Brain microvascular endothelial cell (primary cell): ENCODE measurements at regions not wholly inside any gene's neighbourhood (a gene's known extent, or its start where the extent isn't known, plus 50 kb on each side); places are given as distances from the start of the nearest gene placed in this dataset.
"Not testable (repeated sequence)": the region's sequence is repeated elsewhere in the genome, so short reads cannot be mapped to it uniquely, and the experiment has no call there.

ENCODE experiments used
- DNase-seq: peaks from one replicate; pipeline ENCODE4 v3.0.0-alpha.2; 2020
- H3K27ac ChIP-seq: fragments of 250-450 bp; sonication (Bioruptor Pico); 2 replicates; pipeline ENCODE4 v1.5.1; 2020; ENCODE audit warnings: mild to moderate bottlenecking, moderate library complexity
- H3K27me3 ChIP-seq: fragments of 250-450 bp; sonication (Bioruptor Pico); replicated peaks from 2 replicates; pipeline ENCODE4 v1.5.1; 2020; ENCODE audit warnings: mild to moderate bottlenecking
- H3K36me3 ChIP-seq: fragments of 250-450 bp; sonication (Bioruptor Pico); replicated peaks from 2 replicates; pipeline ENCODE4 v1.5.1; 2020; ENCODE audit warnings: mild to moderate bottlenecking
- H3K4me3 ChIP-seq: 2 replicates; pipeline ENCODE4 v1.5.1; 2011; ENCODE audit warnings: low read depth, mild to moderate bottlenecking, control low read depth, low read length, moderate library complexity
- CTCF ChIP-seq: IDR thresholded peaks from 2 replicates; pipeline ENCODE4 v1.5.1; 2011; ENCODE audit warnings: low read depth, mild to moderate bottlenecking, moderate library complexity, low read length, control low read depth, inconsistent platforms; ENCODE audit errors: missing control alignments
- in situ Hi-C: cut with HindIII; loops from 2 replicates; pipeline ENCODE4 v1.10.0; 2017; ENCODE audit warnings: low sequenced_read_pairs, low pct_ligation_motif_present

DNA sequence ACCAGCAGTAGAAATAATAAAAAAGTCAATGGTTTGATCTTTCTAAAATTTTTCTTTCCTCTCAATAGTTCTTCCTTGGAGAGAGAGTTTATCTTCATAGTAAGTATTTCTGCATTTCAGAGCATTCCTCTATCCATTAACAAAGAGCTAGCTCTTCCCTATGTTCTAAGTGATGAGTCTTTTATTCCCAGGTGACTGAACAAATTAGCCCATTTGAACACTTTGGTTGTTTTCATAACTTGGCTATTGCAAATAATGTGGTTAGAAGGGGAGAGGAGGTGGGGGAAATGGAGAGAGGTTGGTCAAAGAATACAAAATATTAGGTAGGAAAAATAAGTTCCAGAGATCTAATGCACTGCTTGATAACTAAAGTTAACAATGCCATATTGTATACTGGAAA is 598.9 kb downstream of the KCNT2 start:
- no peak for DNase-seq
- TF ChIP-seq CTCF, result no peak
- in situ Hi-C loops, result no loop called here
- Histone ChIP-seq H3K27ac (no peak overlapping the region), H3K36me3 (no peaks in the 10 kb centered on the region), H3K4me3 (no peak overlapping the region), H3K27me3 (no peaks in the 10 kb centered on the region)

DNA sequence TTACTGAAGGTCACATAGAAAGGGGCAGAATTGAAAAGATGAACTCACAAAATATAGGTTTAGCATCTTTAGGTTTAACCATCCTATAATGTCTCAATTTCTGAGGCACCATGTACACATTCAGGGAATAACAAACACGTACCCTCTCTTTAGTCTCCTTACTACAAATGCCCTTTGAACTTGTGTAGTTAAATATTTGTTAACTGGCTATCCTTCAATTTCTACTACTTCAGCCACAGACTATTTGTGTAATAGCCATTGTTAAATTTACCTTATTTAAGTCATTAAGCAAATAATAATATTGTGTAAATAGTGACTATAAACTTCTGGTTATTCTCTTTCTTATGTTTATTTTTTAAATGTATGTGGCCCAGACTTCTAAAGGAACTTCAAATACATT is 600.5 kb downstream of the KCNT2 start:
- H3K36me3 ChIP-seq, result no peaks in the 10 kb centered on the region
- no peak overlapping the region for H3K4me3 ChIP-seq
- H3K27me3 ChIP-seq, result no peaks in the 10 kb centered on the region
- TF ChIP-seq CTCF, result no peak
- in situ Hi-C loops, result no loop called here
- no peak for DNase-seq
- H3K27ac ChIP-seq, result no peak overlapping the region

DNA sequence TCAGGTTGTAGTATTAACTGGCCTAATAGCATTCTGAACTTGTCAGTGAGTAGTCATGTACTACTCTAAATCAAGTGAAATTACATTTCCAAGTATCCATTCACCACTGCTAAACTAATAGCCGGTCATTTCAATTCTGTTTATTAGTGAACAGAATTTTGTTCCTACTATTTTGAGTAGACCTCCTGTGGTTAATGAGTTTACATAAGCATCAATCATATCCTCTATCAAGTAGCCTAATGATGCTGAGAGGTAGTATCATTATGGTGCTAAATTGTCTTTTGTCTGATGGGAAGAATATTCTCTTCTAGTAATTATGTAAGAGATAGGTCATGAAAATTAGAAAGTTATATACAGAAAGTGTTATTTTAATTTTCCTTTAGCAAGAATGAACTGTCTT is 602.8 kb downstream of the KCNT2 start:
- TF ChIP-seq CTCF, result no peak
- no peak for DNase-seq
- Histone ChIP-seq H3K27ac (no peak overlapping the region), H3K4me3 (no peak overlapping the region), H3K36me3 (no peaks in the 10 kb centered on the region), H3K27me3 (no peaks in the 10 kb centered on the region)
- in situ Hi-C loops, result no loop called here

DNA sequence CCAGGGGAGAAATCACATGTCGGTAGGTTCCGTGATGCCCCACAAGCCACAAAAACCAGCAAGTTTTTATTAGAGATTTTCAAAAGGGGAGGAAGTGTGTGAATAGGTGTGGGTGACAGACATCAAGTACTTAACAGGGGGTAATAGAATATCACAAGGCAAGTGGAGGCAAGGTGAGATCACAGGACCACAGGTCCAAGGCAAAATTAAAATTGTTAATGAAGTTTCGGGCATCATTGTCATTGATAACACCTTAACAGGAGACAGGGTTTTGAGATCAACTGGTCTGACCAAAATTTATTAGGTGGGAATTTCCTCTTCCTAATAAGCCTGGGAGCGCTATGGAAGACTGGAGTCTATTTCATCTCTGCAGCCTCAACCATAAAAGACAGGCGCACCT is 603.9 kb downstream of the KCNT2 start:
- H3K27ac ChIP-seq, DNase-seq, in situ Hi-C loops, H3K36me3 ChIP-seq, H3K4me3 ChIP-seq, H3K27me3 ChIP-seq: not testable (repeated sequence)

DNA sequence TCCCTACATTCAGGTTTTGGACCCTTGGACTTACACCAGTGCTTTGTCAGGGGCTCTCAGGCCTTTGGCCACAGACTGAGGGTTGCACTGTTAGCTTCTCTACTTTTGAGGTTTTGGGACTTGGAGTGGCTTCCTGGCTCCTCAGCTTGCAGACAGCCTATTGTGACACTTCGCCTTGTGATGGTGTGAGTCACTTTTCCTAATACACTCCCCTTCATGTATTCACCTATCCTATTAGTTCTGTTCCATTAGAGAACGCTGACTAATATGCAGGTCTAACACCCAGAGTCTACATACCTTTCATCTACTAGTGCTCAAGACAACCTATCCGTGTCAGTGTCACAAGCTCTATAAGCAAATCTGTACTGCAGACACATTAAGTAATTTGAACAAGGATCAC is 605.3 kb downstream of the KCNT2 start:
- in situ Hi-C loops, result no loop called here
- Histone ChIP-seq H3K36me3 (no peaks in the 10 kb centered on the region), H3K27ac (no peak overlapping the region), H3K27me3 (no peaks in the 10 kb centered on the region), H3K4me3 (no peak overlapping the region)
- TF ChIP-seq CTCF, result no peak
- DNase-seq, result no peak

- H3K27ac ChIP-seq, H3K36me3 ChIP-seq, H3K4me3 ChIP-seq, DNase-seq, in situ Hi-C loops, H3K27me3 ChIP-seq: not testable (repeated sequence)
Observed at GRCh38 chr1:196002296-196002695, 605.9 kb downstream of the KCNT2 start.

DNA sequence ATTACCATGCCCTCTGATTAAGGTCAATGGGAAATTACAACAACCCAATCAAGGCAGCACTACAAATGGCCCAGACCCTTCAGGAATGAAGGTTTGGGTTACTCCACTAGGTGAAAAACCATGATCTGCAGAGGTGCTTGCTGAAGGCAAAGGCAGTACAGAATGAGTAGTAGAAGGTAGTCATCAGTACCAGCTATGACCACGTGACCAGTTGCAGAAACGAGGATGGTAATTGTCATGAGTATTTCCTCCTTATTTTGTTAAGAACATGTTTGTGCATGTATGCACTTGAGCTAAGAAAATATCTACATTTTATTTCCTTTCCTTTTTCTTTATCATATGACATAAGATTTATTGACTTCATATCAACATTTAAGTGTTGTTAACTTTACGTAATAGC is 607.1 kb downstream of the KCNT2 start:
- in situ Hi-C loops, result no loop called here
- no peaks in the 10 kb centered on the region for H3K36me3 ChIP-seq
- H3K27ac ChIP-seq, result no peak overlapping the region
- no peaks in the 10 kb centered on the region for H3K27me3 ChIP-seq
- no peak for DNase-seq
- H3K4me3 ChIP-seq, result no peak overlapping the region
- TF ChIP-seq CTCF, result no peak
